Left ventricle myocardium superior (tissue), 1 donor: ENCODE measurements at regions not wholly inside any gene's neighbourhood (a gene's known extent, or its start where the extent isn't known, plus 50 kb on each side); places are given as distances from the start of the nearest gene placed in this dataset.
A peak's percentile ranks its signal among the peaks of the same experiment; 100 is the strongest.
"Not testable (repeated sequence)": the region's sequence is repeated elsewhere in the genome, so short reads cannot be mapped to it uniquely, and the experiment has no call there.

Experiments
- ATAC-seq: fragments of 200-7000 bp; cut with Tn5 transposase; one replicate; pipeline ENCODE4 v1.9.1; 2020; ENCODE audit warnings: mild to moderate bottlenecking, moderate library complexity
- DNase-seq: peaks from one replicate; pipeline ENCODE4 v3.0.0-alpha.2; 2020
- intact Hi-C: fragments of 100-400 bp; cut with micrococcal nuclease; formaldehyde crosslinking; loops from one replicate; pipeline ENCODE4 v1.11.0; 2022
- donor health status: DM: no; HTN: yes; CAD: no; lungs with severe emphysema.

GRCh38 chr10:9851808-9852207 lies 1165.9 kb upstream of the CELF2 start:
- intact Hi-C loops = no loop called here
- no peak for ATAC-seq
- no peak for DNase-seq

GRCh38 chr10:9853405-9854355 lies 1164.0 kb upstream of the CELF2 start:
- intact Hi-C loops = no loop called here
- DNase-seq (peak; percentile 37), ATAC-seq (peak; percentile 84)

- DNase-seq, intact Hi-C loops, ATAC-seq: not testable (repeated sequence)
These were observed 1162.2 kb upstream of the CELF2 start for GRCh38 chr10:9855451-9855850.

DNA sequence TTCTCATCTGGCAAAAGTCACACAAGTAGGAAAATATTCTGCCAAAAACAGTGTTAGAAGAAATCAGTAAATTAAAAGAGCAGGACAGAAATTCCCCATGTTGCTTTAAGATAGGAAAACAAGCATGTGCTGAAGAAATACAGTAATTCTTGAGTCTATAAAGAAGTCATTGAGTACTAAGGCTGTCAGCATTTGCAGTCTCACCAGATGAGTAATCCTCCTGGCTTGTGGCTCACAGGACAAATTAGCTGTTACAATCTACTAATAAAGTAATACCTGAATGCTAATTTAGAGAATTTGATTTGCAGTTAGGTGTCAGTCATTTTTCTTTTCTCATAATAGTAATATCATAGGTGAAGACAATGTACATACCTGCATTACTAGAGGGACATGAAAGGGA lies 1158.9 kb upstream of the CELF2 start:
- ATAC-seq (no peak), DNase-seq (no peak)
- intact Hi-C loops = no loop called here

GRCh38 chr10:9860045-9860444 lies 1157.6 kb upstream of the CELF2 start:
- intact Hi-C loops = no loop called here
- no peak for ATAC-seq
- no peak for DNase-seq

DNA sequence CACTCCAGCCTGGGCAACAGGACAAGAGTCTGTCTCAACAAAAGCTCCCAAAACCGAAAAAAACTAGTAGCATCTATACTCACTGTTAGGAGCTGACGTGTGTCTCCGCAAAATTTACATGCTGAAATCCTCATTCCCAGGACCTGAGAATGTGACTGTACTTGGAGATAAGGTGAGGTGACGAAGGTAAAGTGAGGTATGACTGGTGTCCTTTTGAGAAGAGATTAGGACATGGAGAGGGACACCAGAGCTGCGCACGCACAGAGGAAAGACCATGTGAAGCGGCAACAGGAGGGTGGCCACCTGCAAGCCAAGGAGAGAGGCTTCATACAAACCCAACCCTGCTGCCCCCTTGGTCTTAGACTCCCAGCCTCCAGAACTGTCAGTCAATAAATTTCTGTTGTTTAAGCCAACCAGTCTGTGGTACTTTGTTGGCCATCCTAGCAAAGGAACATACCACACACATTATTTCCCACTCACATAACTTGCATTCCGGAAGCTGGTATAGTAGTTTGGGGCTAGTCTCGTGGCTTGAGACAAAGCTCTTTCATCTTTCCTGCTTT lies 1154.0 kb upstream of the CELF2 start:
- intact Hi-C loops = no loop called here
- ATAC-seq = no peak
- no peak for DNase-seq

GRCh38 chr10:9868499-9868898 lies 1149.2 kb upstream of the CELF2 start:
- intact Hi-C loops = no loop called here
- DNase-seq (no peak), ATAC-seq (no peak)

- intact Hi-C loops = no loop called here
- DNase-seq = no peak
These were observed 1148.5 kb upstream of the CELF2 start for GRCh38 chr10:9869205-9869604.

GRCh38 chr10:9869606-9870176 lies 1148.0 kb upstream of the CELF2 start:
- intact Hi-C loops = no loop called here
- no peak for DNase-seq
- ATAC-seq = no peak

More at GRCh38 chr10:9869205-9869604, 1148.5 kb upstream of the CELF2 start:
- no peak for ATAC-seq

GRCh38 chr10:9875353-9875752 lies 1142.3 kb upstream of the CELF2 start:
- intact Hi-C loops = no loop called here
- ATAC-seq = no peak

DNA sequence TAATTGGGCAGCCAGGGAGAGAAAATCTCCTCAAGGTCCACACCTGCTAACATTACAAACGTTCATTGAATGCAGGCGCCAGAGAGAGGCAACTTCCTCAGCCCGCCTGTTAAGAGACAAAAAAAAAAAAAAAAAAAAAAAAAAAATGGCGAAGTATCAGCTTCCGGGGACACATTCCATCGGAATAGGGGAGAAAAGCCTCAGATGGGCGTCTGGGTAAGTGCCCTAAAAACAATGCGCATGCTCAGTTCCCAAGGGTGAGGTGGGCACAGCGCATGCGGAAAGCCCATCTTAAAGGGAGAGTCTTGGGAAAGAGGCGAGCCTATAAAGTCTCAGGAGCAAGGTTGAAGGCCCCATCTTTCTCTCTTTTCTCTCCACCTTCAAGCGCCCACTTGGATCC lies 1139.7 kb upstream of the CELF2 start:
- no peak for ATAC-seq
- intact Hi-C loops = no loop called here
- no peak for DNase-seq

More at GRCh38 chr10:9875353-9875752, 1142.3 kb upstream of the CELF2 start:
- no peak for DNase-seq

GRCh38 chr10:9878383-9878782 lies 1139.3 kb upstream of the CELF2 start:
- intact Hi-C loops = no loop called here
- no peak for ATAC-seq
- no peak for DNase-seq

- DNase-seq (no peak), ATAC-seq (no peak)
- intact Hi-C loops = no loop called here
These were observed 1131.9 kb upstream of the CELF2 start for GRCh38 chr10:9885761-9886160.

GRCh38 chr10:9886772-9887171 lies 1130.9 kb upstream of the CELF2 start:
- DNase-seq (no peak), ATAC-seq (no peak)
- intact Hi-C loops = no loop called here

GRCh38 chr10:9895453-9895852 lies 1122.2 kb upstream of the CELF2 start:
- DNase-seq = no peak
- ATAC-seq = no peak
- intact Hi-C loops = no loop called here

GRCh38 chr10:9895981-9896380 lies 1121.7 kb upstream of the CELF2 start:
- intact Hi-C loops = no loop called here
- no peak for ATAC-seq
- DNase-seq = no peak

DNA sequence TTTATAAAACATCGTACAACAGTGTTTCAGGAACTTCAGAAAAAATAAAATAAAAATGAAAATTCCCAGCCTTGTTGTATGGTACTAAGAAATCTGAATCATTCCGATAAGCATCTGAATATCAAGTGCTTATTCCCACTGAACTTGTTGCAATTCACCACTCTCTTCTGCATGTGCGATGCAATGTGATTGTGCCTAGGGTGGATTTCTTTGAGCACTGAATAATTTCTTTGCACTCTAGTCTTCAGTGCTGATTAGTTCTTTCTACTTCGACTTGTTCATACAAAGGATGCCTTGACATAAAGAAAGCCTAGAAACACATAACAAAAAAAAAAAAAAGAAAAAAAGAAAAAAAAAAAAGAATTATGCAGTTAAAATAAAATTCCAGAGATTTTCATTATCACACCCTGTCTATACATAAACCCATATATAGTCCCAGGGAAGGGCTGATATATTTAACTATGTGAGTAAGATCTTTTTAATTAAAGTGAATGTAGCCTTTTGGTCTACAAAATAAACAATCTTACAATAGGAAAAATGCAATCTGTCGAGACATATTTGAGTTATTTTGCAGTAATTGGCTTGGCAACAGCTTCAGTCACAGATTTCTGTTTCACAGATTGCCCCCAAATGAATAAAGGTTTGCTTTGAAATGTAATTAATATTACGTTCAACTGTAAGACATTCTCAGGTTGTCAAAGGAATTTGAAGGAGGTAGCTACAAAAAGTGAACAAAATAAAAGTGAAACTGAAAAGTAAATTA lies 1118.9 kb upstream of the CELF2 start:
- ATAC-seq = no peak
- no peak for DNase-seq
- intact Hi-C loops = no loop called here

DNA sequence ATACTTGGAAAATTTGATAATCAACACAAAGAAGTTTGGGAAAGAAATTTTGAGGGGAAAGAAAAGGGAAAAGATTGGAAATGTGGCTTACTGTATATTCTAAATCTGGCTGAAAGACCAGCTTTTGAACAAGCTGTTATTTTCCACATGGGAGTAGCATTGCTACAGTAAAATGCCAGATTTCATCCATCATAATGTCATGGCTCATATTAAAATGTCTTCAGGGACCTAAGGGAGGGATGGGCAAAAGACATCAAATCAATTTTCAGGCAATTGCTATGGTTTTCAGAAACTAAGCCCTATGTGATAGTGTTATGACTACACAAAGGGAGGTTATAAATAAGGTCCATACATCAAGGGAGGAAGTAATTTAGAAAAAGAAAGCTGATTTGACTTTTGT lies 1116.9 kb upstream of the CELF2 start:
- ATAC-seq = no peak
- intact Hi-C loops = no loop called here
- no peak for DNase-seq

GRCh38 chr10:9901971-9902370 lies 1115.7 kb upstream of the CELF2 start:
- DNase-seq (no peak), ATAC-seq (no peak)
- intact Hi-C loops = no loop called here

GRCh38 chr10:9910446-9910845 lies 1107.2 kb upstream of the CELF2 start:
- ATAC-seq (no peak), DNase-seq (no peak)
- intact Hi-C loops = no loop called here
